ENCODE measurements at regions not wholly inside any gene's neighbourhood (a gene's known extent, or its start where the extent isn't known, plus 50 kb on each side); places are given as distances from the start of the nearest gene placed in this dataset.

DNA sequence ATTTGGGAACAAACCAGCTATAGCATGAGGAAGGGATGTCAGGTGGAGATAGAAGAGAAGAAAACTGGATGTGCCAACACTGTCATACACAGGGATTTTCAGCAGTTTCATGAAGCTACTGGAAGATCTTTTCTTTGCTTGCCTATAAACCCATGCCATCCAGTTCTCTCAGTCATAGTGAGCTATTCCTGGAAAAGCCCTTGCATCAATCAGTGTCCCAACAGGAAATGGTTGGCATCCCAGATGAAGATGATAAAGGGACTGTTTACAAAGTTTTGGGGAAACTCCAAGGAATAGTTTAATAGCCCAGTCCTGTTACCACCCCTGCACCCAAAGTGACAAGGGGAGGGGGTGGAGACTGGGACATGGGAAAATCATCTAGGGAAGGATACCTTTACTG is 58.5 kb upstream of the ARGLU1 start:
- no peak for DNase-seq
- Histone ChIP-seq H3K27me3 (ENCODE audit: control insufficient read depth, insufficient read depth, low read length) (no peaks in the 10 kb centered on the region), H3K36me3 (replicated peaks; ENCODE audit: control insufficient read depth, insufficient read depth, low read length) (no peaks in the 10 kb centered on the region), H3K4me3 (ENCODE audit: insufficient read depth, low read depth, low read length) (no peak overlapping the region)

DNA sequence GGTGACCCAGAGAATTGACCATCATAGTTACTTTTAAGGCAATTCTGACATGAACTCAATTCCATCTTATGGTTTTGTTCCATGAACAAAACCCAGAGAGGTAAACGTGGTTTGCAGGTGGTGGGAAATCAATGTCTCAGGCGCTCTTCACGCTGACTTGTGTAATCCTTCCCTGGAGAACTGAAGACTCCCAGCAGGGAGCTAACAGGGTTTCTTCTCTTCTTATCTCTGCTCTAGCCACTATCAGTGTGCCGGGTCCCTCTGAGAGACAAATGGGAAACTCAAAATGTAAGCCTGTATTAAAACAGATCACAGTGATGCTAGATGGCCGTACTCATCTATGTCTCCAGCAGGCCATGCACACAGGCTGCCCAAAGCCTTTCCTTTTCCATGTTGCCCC is 57.6 kb upstream of the ARGLU1 start:
- Histone ChIP-seq H3K36me3 (replicated peaks; ENCODE audit: control insufficient read depth, insufficient read depth, low read length) (no peaks in the 10 kb centered on the region), H3K4me3 (ENCODE audit: insufficient read depth, low read depth, low read length) (no peak overlapping the region), H3K27me3 (ENCODE audit: control insufficient read depth, insufficient read depth, low read length) (no peaks in the 10 kb centered on the region)
- DNase-seq = no peak

DNA sequence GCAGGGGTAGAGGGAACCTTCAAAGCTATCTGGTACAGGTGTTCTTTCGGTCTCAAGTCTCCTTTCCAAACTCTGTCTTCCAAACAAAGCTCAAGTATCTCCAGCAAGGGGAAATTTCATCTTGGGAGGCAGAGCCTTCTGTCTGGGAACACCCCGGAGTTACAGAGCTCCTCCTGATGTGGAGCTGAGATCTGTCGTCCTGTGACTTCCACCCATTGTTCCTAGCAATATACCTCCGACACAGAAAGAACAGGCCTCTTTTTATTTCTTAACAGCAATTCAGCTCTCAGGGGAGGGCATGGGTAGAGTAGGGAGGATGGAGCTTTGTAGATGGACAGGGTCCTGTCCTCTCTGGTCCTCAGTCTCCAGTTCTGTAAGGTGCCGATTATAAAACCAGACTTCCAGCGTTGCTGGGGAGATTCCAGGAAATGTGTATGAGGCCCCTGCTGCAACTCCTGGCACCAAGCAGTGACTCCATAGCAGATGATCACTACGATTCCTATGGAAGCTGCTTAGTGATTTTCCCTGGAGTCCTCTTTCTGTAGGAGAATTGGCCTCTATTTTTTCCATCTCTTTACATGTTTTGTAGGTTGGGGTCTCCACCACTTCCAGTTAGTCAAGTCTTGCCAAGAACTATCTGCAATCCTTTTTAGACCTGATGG is 56.0 kb upstream of the ARGLU1 start:
- H3K4me3 ChIP-seq (ENCODE audit: insufficient read depth, low read depth, low read length) = no peak overlapping the region
- no peak for DNase-seq
- no peaks in the 10 kb centered on the region for H3K36me3 ChIP-seq (replicated peaks; ENCODE audit: control insufficient read depth, insufficient read depth, low read length)
- no peaks in the 10 kb centered on the region for H3K27me3 ChIP-seq (ENCODE audit: control insufficient read depth, insufficient read depth, low read length)

DNA sequence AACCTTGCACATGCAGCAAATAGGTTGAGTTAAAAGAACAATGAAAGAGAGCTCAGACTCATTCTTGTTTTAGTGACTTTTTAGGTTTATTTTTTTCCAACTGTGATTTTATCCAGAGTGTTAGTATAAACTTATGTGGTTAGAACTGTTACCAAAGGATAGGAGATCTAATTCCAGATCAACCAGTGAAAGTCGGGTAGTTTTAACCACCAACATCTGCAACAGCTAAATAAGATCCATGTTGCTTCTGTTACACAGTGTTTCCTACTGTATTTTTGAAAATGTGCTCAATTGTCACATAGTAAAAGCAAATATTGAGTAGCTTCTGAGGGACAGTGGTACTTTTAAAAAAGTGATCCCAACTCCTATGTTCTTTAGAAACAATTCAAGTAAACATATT is 53.9 kb upstream of the ARGLU1 start:
- H3K27me3 ChIP-seq (ENCODE audit: control insufficient read depth, insufficient read depth, low read length) = no peaks in the 10 kb centered on the region; the same call in 1 of the 2 replicates
- DNase-seq = no peak
- H3K36me3 ChIP-seq (replicated peaks; ENCODE audit: control insufficient read depth, insufficient read depth, low read length) = no peaks in the 10 kb centered on the region
- no peak overlapping the region for H3K4me3 ChIP-seq (ENCODE audit: insufficient read depth, low read depth, low read length)

DNA sequence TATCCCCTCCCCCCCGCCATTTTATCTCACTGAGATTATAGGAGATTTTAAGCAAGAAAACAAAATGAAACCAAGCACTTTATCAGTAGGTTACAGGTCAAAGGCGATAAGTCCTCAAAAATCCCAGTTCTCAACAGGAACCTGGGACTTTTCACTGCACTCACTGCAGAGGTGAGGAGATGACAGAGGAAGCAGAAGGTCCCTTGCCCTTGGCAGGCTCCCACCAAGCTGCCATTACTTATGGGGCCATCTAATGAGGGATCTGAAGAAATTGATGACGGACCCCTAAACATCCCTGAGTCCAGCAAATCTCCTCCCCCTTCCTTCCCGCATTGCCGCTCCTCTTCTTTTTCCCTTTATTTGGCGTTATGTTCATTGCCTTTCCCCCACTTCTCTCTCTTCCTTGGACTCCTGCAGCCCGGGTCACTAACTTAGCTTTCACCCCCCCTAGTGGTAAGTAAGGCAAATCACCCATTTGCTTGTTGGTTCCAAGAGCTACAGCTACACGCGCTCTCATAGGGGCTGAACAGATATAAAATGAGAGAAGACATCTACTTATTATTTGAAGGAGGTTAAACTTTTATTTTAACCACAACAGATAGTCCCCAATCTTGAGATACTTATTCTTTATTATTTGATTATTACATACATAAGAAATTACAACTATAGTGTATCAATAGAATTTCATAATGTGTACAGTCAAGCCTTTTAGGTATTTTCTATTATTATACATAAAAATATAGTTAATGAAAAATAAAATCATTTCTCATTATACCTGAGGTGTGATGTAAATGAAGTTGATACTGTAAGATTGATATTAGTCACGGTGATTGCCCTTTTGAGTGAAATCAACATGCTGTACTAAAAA is 52.0 kb upstream of the ARGLU1 start:
- H3K4me3 ChIP-seq (ENCODE audit: insufficient read depth, low read depth, low read length) = no peak overlapping the region
- peak; percentile 71 for DNase-seq
- no peaks in the 10 kb centered on the region; the same call in 1 of the 2 replicates for H3K27me3 ChIP-seq (ENCODE audit: control insufficient read depth, insufficient read depth, low read length)
- no peaks in the 10 kb centered on the region for H3K36me3 ChIP-seq (replicated peaks; ENCODE audit: control insufficient read depth, insufficient read depth, low read length)

All from H7 (cell line).